ENCODE measurements at regions not wholly inside any gene's neighbourhood (a gene's known extent, or its start where the extent isn't known, plus 50 kb on each side); places are given as distances from the start of the nearest gene placed in this dataset.

GRCh38 chr2:7508296-7508943 lies 591.2 kb downstream of the RNF144A start:
- TF ChIP-seq TAF1 (IDR thresholded peaks at IDR 0.05; ENCODE audit: borderline replicate concordance, insufficient read depth, low read length): no peak

GRCh38 chr2:7510353-7510752 lies 593.1 kb downstream of the RNF144A start:
- TF ChIP-seq FOXP2 (optimal IDR thresholded peaks at IDR 0.05; ENCODE audit: borderline replicate concordance, extremely low read depth, extremely low read length, insufficient read depth) (no peak), TAF1 (IDR thresholded peaks at IDR 0.05; ENCODE audit: borderline replicate concordance, insufficient read depth, low read length) (no peak), SIN3A (IDR thresholded peaks at IDR 0.05; ENCODE audit: borderline replicate concordance, insufficient read depth, low read length) (no peak), REST (IDR thresholded peaks at IDR 0.05; ENCODE audit: insufficient read depth in 1 of 2, low read depth in 2 of 2, low read length in 2 of 2) (no peak), POLR2AphosphoS5 (IDR thresholded peaks at IDR 0.05; ENCODE audit: low read depth, low read length) (no peak)

DNA sequence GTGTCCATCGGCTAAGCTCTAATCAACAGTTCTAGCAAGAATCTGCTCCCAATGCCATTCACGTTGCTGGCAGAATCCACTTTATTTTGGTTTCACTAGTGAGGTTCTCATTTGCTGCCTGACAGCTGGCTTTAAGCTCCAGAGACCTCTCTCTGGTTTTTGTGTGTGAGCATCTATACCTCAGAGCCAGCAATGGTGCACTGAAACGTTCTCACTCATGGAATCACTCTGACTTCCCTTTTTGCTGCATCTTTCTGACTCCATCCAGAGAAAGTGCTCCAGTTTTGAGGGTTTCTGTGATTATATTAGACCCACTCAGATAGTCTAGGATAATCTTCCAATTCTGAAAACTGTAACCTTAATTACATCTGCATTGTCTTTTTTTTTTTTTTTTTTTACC lies 596.6 kb downstream of the RNF144A start:
- TF ChIP-seq REST (IDR thresholded peaks at IDR 0.05; ENCODE audit: insufficient read depth in 1 of 2, low read depth in 2 of 2, low read length in 2 of 2): no peak
- no peak for TF ChIP-seq FOXP2 (optimal IDR thresholded peaks at IDR 0.05; ENCODE audit: borderline replicate concordance, extremely low read depth, extremely low read length, insufficient read depth)
- TF ChIP-seq SIN3A (IDR thresholded peaks at IDR 0.05; ENCODE audit: borderline replicate concordance, insufficient read depth, low read length): no peak
- no peak for TF ChIP-seq TAF1 (IDR thresholded peaks at IDR 0.05; ENCODE audit: borderline replicate concordance, insufficient read depth, low read length)
- TF ChIP-seq POLR2AphosphoS5 (IDR thresholded peaks at IDR 0.05; ENCODE audit: low read depth, low read length): no peak

- no peak for TF ChIP-seq POLR2AphosphoS5 (IDR thresholded peaks at IDR 0.05; ENCODE audit: low read depth, low read length)
- TF ChIP-seq TAF1 (IDR thresholded peaks at IDR 0.05; ENCODE audit: borderline replicate concordance, insufficient read depth, low read length): no peak
- TF ChIP-seq SIN3A (IDR thresholded peaks at IDR 0.05; ENCODE audit: borderline replicate concordance, insufficient read depth, low read length): no peak
- no peak for TF ChIP-seq FOXP2 (optimal IDR thresholded peaks at IDR 0.05; ENCODE audit: borderline replicate concordance, extremely low read depth, extremely low read length, insufficient read depth)
- no peak for TF ChIP-seq REST (IDR thresholded peaks at IDR 0.05; ENCODE audit: insufficient read depth in 1 of 2, low read depth in 2 of 2, low read length in 2 of 2)
These were observed 598.1 kb downstream of the RNF144A start for GRCh38 chr2:7515327-7515726.

GRCh38 chr2:7516484-7517063 lies 599.4 kb downstream of the RNF144A start:
- no peak for TF ChIP-seq TAF1 (IDR thresholded peaks at IDR 0.05; ENCODE audit: borderline replicate concordance, insufficient read depth, low read length)
- no peak for TF ChIP-seq FOXP2 (optimal IDR thresholded peaks at IDR 0.05; ENCODE audit: borderline replicate concordance, extremely low read depth, extremely low read length, insufficient read depth)
- TF ChIP-seq REST (IDR thresholded peaks at IDR 0.05; ENCODE audit: insufficient read depth in 1 of 2, low read depth in 2 of 2, low read length in 2 of 2): no peak
- no peak for TF ChIP-seq POLR2AphosphoS5 (IDR thresholded peaks at IDR 0.05; ENCODE audit: low read depth, low read length)
- TF ChIP-seq SIN3A (IDR thresholded peaks at IDR 0.05; ENCODE audit: borderline replicate concordance, insufficient read depth, low read length): no peak
